Body of pancreas (tissue), 4 donors: ENCODE measurements at regions not wholly inside any gene's neighbourhood (a gene's known extent, or its start where the extent isn't known, plus 50 kb on each side); places are given as distances from the start of the nearest gene placed in this dataset.

Source experiments
- ATAC-seq: fragments of 150-250 bp; one replicate; pipeline ENCODE4 v1.9.1; 2016
- DNase-seq, 4 donors: peaks; one replicate each; pipeline ENCODE4 v3.0.0-alpha.2; 2019
- H3K27ac ChIP-seq, 4 donors: fragments of 200-600 bp; sonication (generic); 1 replicate in 3 of 4; 2 replicates in 1 of 4; pipeline versions ENCODE4 v1.5.1 to v1.6.1; 2016 to 2019; ENCODE audit warnings: mild to moderate bottlenecking in 1 of 4, mixed read lengths in 1 of 4, moderate library complexity in 1 of 4
- H3K27me3 ChIP-seq, 2 donors: fragments of 200-600 bp; sonication (generic); one replicate each; pipeline ENCODE4 v1.6.0; 2016; ENCODE audit warnings: mild to moderate bottlenecking in 1 of 2
- H3K36me3 ChIP-seq, 2 donors: fragments of 200-600 bp; sonication (generic); replicated peaks in 1 of 2; 2 replicates each; pipeline ENCODE4 v1.5.1; 2016; ENCODE audit warnings: low read depth in 2 of 2; ENCODE audit not compliant: insufficient read depth in 1 of 2
- H3K4me1 ChIP-seq: fragments of 200-600 bp; sonication (generic); one replicate; pipeline ENCODE4 v1.6.0; 2016
- H3K4me3 ChIP-seq, 2 donors: fragments of 200-600 bp; sonication (generic); 1 replicate in 1 of 2; 2 replicates in 1 of 2; pipeline ENCODE4 v1.5.1; 2016 to 2019
- H3K9me3 ChIP-seq, 3 donors: fragments of 200-600 bp; sonication (generic); 1 replicate in 2 of 3; 2 replicates in 1 of 3; pipeline ENCODE4 v1.5.1; 2016
- CTCF ChIP-seq, 7 experiments: fragments of 450-650 bp in 4 of 7; fragments of 200-600 bp in 3 of 7; sonication (generic) in 3 of 7; IDR thresholded peaks; one replicate each; pipeline ENCODE4 v1.5.1; 2016 to 2019; ENCODE audit warnings: antibody characterized with exemption in 7 of 7
- POLR2A ChIP-seq, 3 donors: fragments of 450-650 bp; IDR thresholded peaks; one replicate each; pipeline ENCODE4 v1.6.1; 2016; ENCODE audit warnings: antibody characterized with exemption in 3 of 3, mild to moderate bottlenecking in 2 of 3
- WGBS, 2 donors: methylation state at CpG; one replicate each; pipeline ENCODE4 v1.1.5; 2017; 5-methylcytosine and 5-hydroxymethylcytosine counted together
- intact Hi-C: fragments of 100-400 bp; cut with DNase I; formaldehyde crosslinking; loops from one replicate; pipeline ENCODE4 v1.15.1; 2023

DNA sequence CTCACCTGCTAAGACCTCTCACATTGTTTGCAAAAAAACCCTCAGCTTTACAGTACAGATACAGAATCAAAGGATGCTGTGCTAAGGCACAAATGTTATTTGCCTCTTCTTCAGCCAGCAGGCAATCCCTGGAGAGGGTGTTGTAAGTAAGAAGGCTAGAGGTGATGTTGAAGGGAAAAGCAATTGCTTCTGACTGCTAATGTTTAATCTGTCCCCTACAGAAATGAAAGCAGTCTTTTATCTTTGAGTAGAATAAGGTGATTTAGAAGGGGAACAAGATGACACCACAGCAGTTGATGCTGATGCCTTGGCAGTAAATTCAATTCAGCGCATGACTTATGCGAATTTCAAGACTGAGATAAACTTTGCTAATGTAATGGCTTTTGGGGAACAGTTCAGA, 1064.8 kb upstream of the IGFBP7 start:
- DNase-seq (no peak), ATAC-seq (no peak)
- Histone ChIP-seq H3K4me1 (no peaks in the 10 kb centered on the region), H3K27ac (no peak overlapping the region), H3K4me3 (no peak overlapping the region), H3K27me3 (no peaks in the 10 kb centered on the region), H3K9me3 (no peaks in the 10 kb centered on the region), H3K36me3 (no peaks in the 10 kb centered on the region)
- TF ChIP-seq POLR2A (IDR thresholded peaks at IDR 0.05), result no peak
- TF ChIP-seq CTCF (IDR thresholded peaks at IDR 0.05), result no peak
- 57 to 75% methylated on average over 2 of the region's 2 CpGs for WGBS, 2 donors
- intact Hi-C loops, result no loop called here

- WGBS, 2 donors, result 45% methylated on average over 4 of the region's 4 CpGs
Measured at GRCh38 chr4:58166490-58166889, 1056.3 kb upstream of the IGFBP7 start.

DNA sequence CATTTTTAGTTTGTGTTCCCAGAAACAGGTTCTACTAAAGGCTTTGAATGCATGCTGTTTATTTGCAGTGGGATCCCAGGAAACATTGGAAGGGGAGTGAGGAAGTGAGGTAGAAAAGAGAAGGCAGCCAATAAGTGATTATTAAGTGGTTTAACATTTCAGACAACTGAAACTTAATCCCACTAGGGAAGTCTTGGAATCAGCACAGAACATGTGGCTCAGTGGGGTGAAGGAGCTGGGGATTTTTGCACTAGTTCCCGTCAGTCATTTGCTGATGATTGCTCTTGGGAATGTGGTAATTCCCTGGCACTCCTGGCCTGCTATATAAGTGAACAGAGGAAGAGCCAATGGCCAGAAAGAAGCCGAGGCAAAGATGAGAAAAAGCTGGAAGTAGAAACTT, 1053.0 kb upstream of the IGFBP7 start:
- no peak for ATAC-seq

More at GRCh38 chr4:58166490-58166889, 1056.3 kb upstream of the IGFBP7 start:
- no peak for DNase-seq
- Histone ChIP-seq H3K27ac (no peak overlapping the region), H3K9me3 (no peaks in the 10 kb centered on the region), H3K36me3 (no peaks in the 10 kb centered on the region), H3K4me1 (no peaks in the 10 kb centered on the region), H3K4me3 (no peak overlapping the region), H3K27me3 (no peaks in the 10 kb centered on the region)
- no peak for TF ChIP-seq POLR2A (IDR thresholded peaks at IDR 0.05)
- no peak for TF ChIP-seq CTCF (IDR thresholded peaks at IDR 0.05)
- no peak for ATAC-seq
- intact Hi-C loops, result no loop called here

GRCh38 chr4:58149404-58150085, 1039.4 kb upstream of the IGFBP7 start:
- TF ChIP-seq POLR2A (IDR thresholded peaks at IDR 0.05), result no peak
- TF ChIP-seq CTCF (IDR thresholded peaks at IDR 0.05), result no peak
- H3K36me3 ChIP-seq, result no peaks in the 10 kb centered on the region
- WGBS, 2 donors, result 71 to 72% methylated on average over 15 to 17 of the region's 17 CpGs
- H3K9me3 ChIP-seq, result no peaks in the 10 kb centered on the region
- no peaks in the 10 kb centered on the region for H3K27me3 ChIP-seq
- no peak overlapping the region for H3K4me3 ChIP-seq
- DNase-seq (no peak), ATAC-seq (no peak)
- H3K4me1 ChIP-seq, result no peaks in the 10 kb centered on the region
- intact Hi-C loops, result no loop called here
- no peak overlapping the region for H3K27ac ChIP-seq

More for the DNA sequence above, 1053.0 kb upstream of the IGFBP7 start:
- no peaks in the 10 kb centered on the region for H3K27me3 ChIP-seq
- H3K4me3 ChIP-seq, result no peak overlapping the region
- DNase-seq, result no peak
- H3K36me3 ChIP-seq, result no peaks in the 10 kb centered on the region
- H3K4me1 ChIP-seq, result no peaks in the 10 kb centered on the region
- H3K9me3 ChIP-seq, result no peaks in the 10 kb centered on the region
- H3K27ac ChIP-seq, result no peak overlapping the region
- TF ChIP-seq CTCF (IDR thresholded peaks at IDR 0.05), result no peak
- no peak for TF ChIP-seq POLR2A (IDR thresholded peaks at IDR 0.05)
- intact Hi-C loops, result no loop called here
- WGBS, 2 donors, result 13 to 20% methylated on average over 2 of the region's 2 CpGs

DNA sequence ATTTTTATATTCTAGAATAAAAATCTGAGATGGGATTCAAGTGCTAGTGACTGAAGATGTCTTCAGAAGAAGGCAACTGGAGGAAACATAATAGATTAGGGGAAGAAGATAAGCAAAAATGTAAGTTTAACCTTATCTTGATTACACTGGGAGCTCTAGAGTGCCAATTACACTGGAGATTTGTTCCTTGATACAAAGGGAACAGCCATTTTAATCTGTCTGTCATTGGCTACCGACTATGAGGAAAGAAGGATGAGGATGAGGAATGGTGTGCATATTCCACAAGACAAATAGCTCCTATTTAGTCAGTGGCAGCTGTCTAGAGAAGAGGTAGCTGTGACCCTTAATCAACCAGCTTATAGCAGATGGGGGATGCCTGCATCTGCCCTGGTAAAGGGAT, 1034.5 kb upstream of the IGFBP7 start:
- WGBS, 2 donors, result 48% methylated on average over 1 of the region's 1 CpG
- ATAC-seq (no peak), DNase-seq (no peak)
- Histone ChIP-seq H3K9me3 (no peaks in the 10 kb centered on the region), H3K4me1 (no peaks in the 10 kb centered on the region), H3K4me3 (no peak overlapping the region), H3K27me3 (no peaks in the 10 kb centered on the region), H3K27ac (no peak overlapping the region), H3K36me3 (no peaks in the 10 kb centered on the region)
- no peak for TF ChIP-seq POLR2A (IDR thresholded peaks at IDR 0.05)
- no peak for TF ChIP-seq CTCF (IDR thresholded peaks at IDR 0.05)
- intact Hi-C loops, result no loop called here
